SK-N-MC (cell line): ENCODE measurements at regions not wholly inside any gene's neighbourhood (a gene's known extent, or its start where the extent isn't known, plus 50 kb on each side); places are given as distances from the start of the nearest gene placed in this dataset.

Experiments used
- EZH2 ChIP-seq: fragments of 200-600 bp; sonication (generic); IDR thresholded peaks from one replicate; pipeline ENCODE4 v1.6.1; 2017; ENCODE audit warnings: antibody characterized with exemption
- POLR2AphosphoS5 ChIP-seq: IDR thresholded peaks from 2 replicates; pipeline ENCODE4 v1.6.1; 2012; ENCODE audit warnings: mild to moderate bottlenecking, low read depth, low read length, borderline replicate concordance

DNA sequence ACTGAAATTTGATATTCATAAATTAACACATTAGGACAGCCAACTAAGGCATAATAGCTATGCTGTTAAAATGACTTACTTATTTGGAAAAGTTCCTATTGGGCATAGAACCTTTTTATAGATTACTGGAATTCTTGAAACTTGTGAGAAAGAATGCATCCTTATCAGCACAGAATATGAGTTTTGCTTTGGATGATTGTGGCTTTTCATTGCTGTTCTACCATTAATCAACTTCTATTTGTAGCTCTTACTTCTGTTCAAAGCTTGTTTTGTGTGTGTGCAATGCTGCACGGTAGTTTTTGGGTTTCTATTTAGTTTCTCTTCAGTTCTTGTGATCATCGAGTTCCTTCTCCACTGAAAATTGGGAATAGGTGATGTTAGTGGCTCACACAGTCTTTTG is 152.4 kb upstream of the PELI2 start:
- TF ChIP-seq EZH2: no peak
- TF ChIP-seq POLR2AphosphoS5: no peak
